Mucosa of descending colon (tissue), 3 donors: ENCODE measurements at regions not wholly inside any gene's neighbourhood (a gene's known extent, or its start where the extent isn't known, plus 50 kb on each side); places are given as distances from the start of the nearest gene placed in this dataset.
"Not testable (repeated sequence)": the region's sequence is repeated elsewhere in the genome, so short reads cannot be mapped to it uniquely, and the experiment has no call there.

Source experiments
- ATAC-seq: fragments of 200-7000 bp; cut with Tn5 transposase; one replicate; pipeline ENCODE4 v1.9.1; 2020; ENCODE audit warnings: mild to moderate bottlenecking, moderate library complexity
- DNase-seq, 3 donors: peaks; one replicate each; pipeline ENCODE4 v3.0.0-alpha.2; 2020
- H3K36me3 ChIP-seq: fragments of 200-600 bp; one replicate; pipeline ENCODE4 v1.8.0; 2021; ENCODE audit warnings: low read depth, mild to moderate bottlenecking
- H3K4me1 ChIP-seq: fragments of 200-600 bp; one replicate; pipeline ENCODE4 v1.8.0; 2021; ENCODE audit warnings: low read depth, mild to moderate bottlenecking
- H3K4me3 ChIP-seq: fragments of 200-600 bp; one replicate; pipeline ENCODE4 v1.8.0; 2021; ENCODE audit warnings: mild to moderate bottlenecking
- H3K9me3 ChIP-seq: fragments of 200-600 bp; one replicate; pipeline ENCODE4 v1.8.0; 2021; ENCODE audit warnings: mild to moderate bottlenecking
- intact Hi-C, 2 donors: fragments of 100-400 bp; cut with DNase I in 1 of 2; cut with micrococcal nuclease in 1 of 2; formaldehyde crosslinking; loops; one replicate each; pipeline versions ENCODE4 v1.11.0 to v1.11.1; 2022; cut with DNase I, micrococcal nuclease
- TF ChIP-seq, protein P1 (sequence below): fragments of 200-600 bp; IDR thresholded peaks from one replicate; pipeline ENCODE4 v1.8.0; 2022; ENCODE audit warnings: antibody characterized with exemption, mild to moderate bottlenecking
- donor health status: DM: no; HTN: no; CAD: no; lungs with moderate emphysema.
- donor health status: DM: no; HTN: no; CAD: no.
- donor health status: DM: no; HTN: yes; CAD: no.

DNA sequence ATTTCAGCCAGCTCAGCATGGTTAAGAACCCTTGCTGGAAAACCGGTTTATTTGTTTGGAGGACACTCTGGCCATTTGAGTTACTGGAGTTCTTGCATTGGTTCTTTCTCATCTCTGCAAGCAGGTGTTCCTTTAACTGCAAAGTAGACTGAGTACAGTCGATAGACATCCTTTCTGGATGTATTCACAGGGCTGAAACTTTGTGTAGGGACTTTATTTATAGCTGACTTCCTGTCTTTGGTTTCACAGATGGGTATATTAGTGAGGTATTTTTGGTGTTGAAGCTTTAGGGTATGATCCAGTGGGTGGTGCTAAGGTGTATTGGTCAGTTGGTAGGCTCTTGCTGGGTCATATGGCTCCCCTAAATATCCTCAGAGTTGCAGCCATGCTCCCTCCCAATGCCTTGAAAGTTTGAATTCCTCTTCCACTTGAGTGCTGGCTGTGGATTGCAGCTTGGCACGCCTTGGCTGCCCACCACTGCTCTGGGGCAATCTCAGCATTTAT lies 666.0 kb upstream of the COX7C start:
- ATAC-seq (no peak), DNase-seq (no peak)
- H3K36me3 ChIP-seq, result no peaks in the 10 kb centered on the region
- H3K4me3 ChIP-seq, result no peak overlapping the region
- TF ChIP-seq, protein P1, sequence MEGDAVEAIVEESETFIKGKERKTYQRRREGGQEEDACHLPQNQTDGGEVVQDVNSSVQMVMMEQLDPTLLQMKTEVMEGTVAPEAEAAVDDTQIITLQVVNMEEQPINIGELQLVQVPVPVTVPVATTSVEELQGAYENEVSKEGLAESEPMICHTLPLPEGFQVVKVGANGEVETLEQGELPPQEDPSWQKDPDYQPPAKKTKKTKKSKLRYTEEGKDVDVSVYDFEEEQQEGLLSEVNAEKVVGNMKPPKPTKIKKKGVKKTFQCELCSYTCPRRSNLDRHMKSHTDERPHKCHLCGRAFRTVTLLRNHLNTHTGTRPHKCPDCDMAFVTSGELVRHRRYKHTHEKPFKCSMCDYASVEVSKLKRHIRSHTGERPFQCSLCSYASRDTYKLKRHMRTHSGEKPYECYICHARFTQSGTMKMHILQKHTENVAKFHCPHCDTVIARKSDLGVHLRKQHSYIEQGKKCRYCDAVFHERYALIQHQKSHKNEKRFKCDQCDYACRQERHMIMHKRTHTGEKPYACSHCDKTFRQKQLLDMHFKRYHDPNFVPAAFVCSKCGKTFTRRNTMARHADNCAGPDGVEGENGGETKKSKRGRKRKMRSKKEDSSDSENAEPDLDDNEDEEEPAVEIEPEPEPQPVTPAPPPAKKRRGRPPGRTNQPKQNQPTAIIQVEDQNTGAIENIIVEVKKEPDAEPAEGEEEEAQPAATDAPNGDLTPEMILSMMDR, result no peak
- H3K9me3 ChIP-seq, result no peaks in the 10 kb centered on the region
- no peaks in the 10 kb centered on the region for H3K4me1 ChIP-seq
- intact Hi-C loops, result no loop called here

DNA sequence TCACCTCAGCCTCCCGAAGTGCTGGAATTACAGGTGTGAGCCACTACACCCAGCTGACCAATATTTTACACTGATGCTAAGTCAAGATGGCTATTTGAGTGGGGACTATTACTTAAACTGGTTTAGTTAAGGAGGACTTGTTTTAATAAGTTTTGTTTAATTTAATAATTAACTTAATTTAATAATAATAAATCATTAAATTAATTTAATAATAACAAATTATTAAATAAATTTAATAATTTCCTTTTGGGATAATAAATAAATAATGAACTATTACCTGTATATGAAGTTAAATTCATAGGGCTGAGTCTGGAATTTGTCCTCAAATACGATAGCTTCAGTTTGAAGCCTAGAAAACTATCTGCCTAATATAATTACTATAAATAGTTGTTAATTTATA lies 665.1 kb upstream of the COX7C start:
- intact Hi-C loops, result no loop called here

DNA sequence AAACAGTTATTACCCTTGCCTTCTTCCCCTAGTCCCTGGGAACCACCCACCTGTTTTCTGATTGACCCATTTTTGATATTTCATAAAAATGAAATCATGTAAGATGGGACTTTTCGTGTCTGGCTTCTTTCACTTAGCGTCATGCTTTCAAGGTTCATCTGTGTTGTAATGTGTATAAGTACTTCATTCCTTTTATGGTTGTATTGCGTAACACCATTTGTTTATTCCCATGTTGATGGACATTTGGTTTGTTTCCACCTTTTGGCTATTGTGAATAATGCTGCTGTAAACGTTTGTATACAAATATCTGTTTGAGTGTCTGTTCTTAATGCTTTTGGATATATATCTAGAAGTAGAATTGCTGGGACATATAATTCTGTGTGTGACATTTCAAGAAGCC lies 650.1 kb upstream of the COX7C start:
- no peak for ATAC-seq
- Histone ChIP-seq H3K36me3 (no peaks in the 10 kb centered on the region), H3K4me3 (no peak overlapping the region), H3K9me3 (no peaks in the 10 kb centered on the region), H3K4me1 (no peaks in the 10 kb centered on the region)
- no peak for DNase-seq
- intact Hi-C loops, result no loop called here
- TF ChIP-seq, protein P1, result no peak

More for the DNA sequence above, 665.1 kb upstream of the COX7C start:
- no peaks in the 10 kb centered on the region for H3K36me3 ChIP-seq
- H3K9me3 ChIP-seq, result no peaks in the 10 kb centered on the region
- ATAC-seq, result no peak
- DNase-seq, result no peak
- TF ChIP-seq, protein P1, result no peak
- no peak overlapping the region for H3K4me3 ChIP-seq
- H3K4me1 ChIP-seq, result no peaks in the 10 kb centered on the region

DNA sequence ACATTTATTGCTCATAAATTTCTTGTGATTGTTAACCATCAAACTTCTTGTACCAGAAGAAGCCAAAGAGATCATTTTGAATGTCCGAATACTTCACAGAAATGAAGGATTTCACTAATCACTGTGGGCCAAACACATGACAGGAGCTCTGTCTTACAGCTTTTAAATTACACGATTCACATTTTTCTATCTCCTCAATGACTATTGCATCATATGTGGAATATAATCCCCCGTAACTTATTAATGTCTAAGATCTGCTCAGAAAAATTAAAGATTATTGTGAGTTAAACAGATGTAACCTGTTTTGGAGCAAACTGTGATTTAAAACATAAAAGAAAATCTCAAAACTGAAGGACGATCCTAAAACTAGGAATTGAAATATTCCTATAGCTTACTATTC lies 645.2 kb upstream of the COX7C start:
- H3K9me3 ChIP-seq, result no peaks in the 10 kb centered on the region
- no peaks in the 10 kb centered on the region for H3K36me3 ChIP-seq
- intact Hi-C loops, result no loop called here
- TF ChIP-seq, protein P1, result no peak
- no peak overlapping the region for H3K4me3 ChIP-seq
- ATAC-seq, result no peak
- no peak for DNase-seq
- H3K4me1 ChIP-seq, result no peaks in the 10 kb centered on the region

DNA sequence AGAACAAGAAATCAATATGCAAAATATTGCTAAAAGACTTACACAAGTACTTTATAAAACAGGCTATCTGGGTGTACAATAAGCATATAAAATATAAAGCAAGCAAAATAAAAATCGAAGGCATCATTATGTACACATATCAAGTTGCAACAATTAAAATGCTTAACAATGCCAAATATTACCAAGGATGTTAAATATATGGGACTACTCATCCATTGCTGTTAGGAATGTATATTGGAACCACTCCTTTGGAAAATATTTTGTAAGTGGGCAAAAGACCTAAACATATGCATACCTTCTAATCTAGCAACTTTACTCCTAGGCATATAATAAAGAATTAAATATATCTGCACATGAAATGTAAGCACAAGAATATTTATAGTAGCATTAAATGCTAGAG lies 632.6 kb upstream of the COX7C start:
- TF ChIP-seq, protein P1, result no peak
- Histone ChIP-seq H3K4me3 (no peak overlapping the region), H3K4me1 (no peaks in the 10 kb centered on the region), H3K9me3 (peaks cover under 1% of the 10 kb centered on the region), H3K36me3 (no peaks in the 10 kb centered on the region)
- ATAC-seq (no peak), DNase-seq (no peak)
- intact Hi-C loops, result no loop called here

DNA sequence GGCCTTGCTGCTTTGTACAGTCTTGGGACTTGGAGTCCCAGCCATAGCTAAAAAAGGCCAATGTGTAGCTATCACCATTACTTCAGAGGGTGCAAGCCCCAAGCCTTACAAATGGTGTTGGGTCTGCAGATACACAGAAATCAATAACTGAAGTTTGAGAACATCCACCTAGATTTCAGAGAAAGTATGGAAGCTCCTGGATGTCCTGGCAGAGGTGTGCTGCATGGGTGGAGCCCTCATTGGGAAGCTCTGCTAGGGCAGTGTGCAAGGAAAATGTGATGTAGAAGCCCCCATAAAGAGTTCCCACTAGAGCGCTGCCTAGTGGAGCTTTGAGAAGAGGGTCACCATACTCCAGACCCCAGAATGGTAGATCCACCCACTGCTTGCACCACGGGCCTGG lies 626.7 kb upstream of the COX7C start:
- Histone ChIP-seq H3K9me3 (peaks cover 16% of the 10 kb centered on the region), H3K36me3 (no peaks in the 10 kb centered on the region), H3K4me3 (no peak overlapping the region), H3K4me1 (no peaks in the 10 kb centered on the region)
- DNase-seq, result no peak
- no peak for ATAC-seq
- intact Hi-C loops, result no loop called here
- TF ChIP-seq, protein P1, result no peak

DNA sequence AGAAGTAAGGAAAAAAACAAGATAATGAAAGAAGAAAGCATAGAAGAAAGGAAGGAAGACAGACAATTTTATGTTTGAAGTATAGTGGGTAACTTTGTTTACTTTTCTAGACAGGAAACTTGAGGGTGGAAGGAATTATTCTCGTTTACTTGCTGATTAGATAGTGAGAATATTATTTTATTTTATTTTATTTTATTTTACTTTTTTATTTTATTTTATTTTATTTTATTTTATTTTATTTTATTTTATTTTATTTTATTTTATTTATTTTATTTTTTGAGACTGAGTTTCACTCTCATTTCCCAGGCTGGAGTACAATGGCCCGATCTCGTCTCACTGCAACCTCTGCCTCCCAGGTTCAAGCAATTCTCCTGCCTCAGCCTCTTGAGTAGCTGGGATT lies 623.1 kb upstream of the COX7C start:
- ATAC-seq, DNase-seq, H3K4me1 ChIP-seq, intact Hi-C loops, H3K36me3 ChIP-seq, H3K4me3 ChIP-seq: not testable (repeated sequence)
- peaks cover 16% of the 10 kb centered on the region for H3K9me3 ChIP-seq
